ENCODE measurements at regions not wholly inside any gene's neighbourhood (a gene's known extent, or its start where the extent isn't known, plus 50 kb on each side); places are given as distances from the start of the nearest gene placed in this dataset.

- Histone ChIP-seq H3K4me1 (no peaks in the 10 kb centered on the region), H3K4me3 (no peak overlapping the region), H3K36me3 (no peaks in the 10 kb centered on the region), H3K9ac (ENCODE audit: low read depth in 2 of 2, low read length in 2 of 2) (no peak overlapping the region), H3K9me3 (no peaks in the 10 kb centered on the region), H3K27ac (no peak overlapping the region), H3K27me3 (no peaks in the 10 kb centered on the region)
- intact Hi-C loops (cut with DNase I): no loop called here
- no peak for TF ChIP-seq CTCF (IDR thresholded peaks at IDR 0.05)
- DNase-seq: no peak
Observed at GRCh38 chr12:88726806-88727720, 146.8 kb upstream of the KITLG start.

GRCh38 chr12:88725592-88726143, 145.4 kb upstream of the KITLG start:
- no peak for DNase-seq
- Histone ChIP-seq H3K27me3 (no peaks in the 10 kb centered on the region), H3K27ac (no peak overlapping the region), H3K9ac (ENCODE audit: low read depth in 2 of 2, low read length in 2 of 2) (no peak overlapping the region), H3K9me3 (no peaks in the 10 kb centered on the region), H3K4me1 (no peaks in the 10 kb centered on the region), H3K4me3 (no peak overlapping the region), H3K36me3 (no peaks in the 10 kb centered on the region)
- no peak for TF ChIP-seq CTCF (IDR thresholded peaks at IDR 0.05)
- intact Hi-C loops (cut with DNase I): no loop called here

- no peak for DNase-seq
- no peak overlapping the region for H3K27ac ChIP-seq
- H3K36me3 ChIP-seq: no peaks in the 10 kb centered on the region
- no peaks in the 10 kb centered on the region for H3K9me3 ChIP-seq
- no peak overlapping the region for H3K9ac ChIP-seq (ENCODE audit: low read depth in 2 of 2, low read length in 2 of 2)
- H3K4me3 ChIP-seq: no peak overlapping the region
- TF ChIP-seq CTCF (IDR thresholded peaks at IDR 0.05): no peak
- H3K4me1 ChIP-seq: no peaks in the 10 kb centered on the region
- intact Hi-C loops (cut with DNase I): no loop called here
- no peaks in the 10 kb centered on the region for H3K27me3 ChIP-seq
Observed at GRCh38 chr12:88723219-88723618, 142.9 kb upstream of the KITLG start.

- TF ChIP-seq CTCF (IDR thresholded peaks at IDR 0.05): no peak
- intact Hi-C loops (cut with DNase I): no loop called here
Observed at GRCh38 chr12:88720785-88721650, 140.7 kb upstream of the KITLG start.

GRCh38 chr12:88720231-88720630, 140.0 kb upstream of the KITLG start:
- Histone ChIP-seq H3K27ac (no peak overlapping the region), H3K4me3 (no peak overlapping the region), H3K9me3 (no peaks in the 10 kb centered on the region), H3K4me1 (no peaks in the 10 kb centered on the region), H3K9ac (ENCODE audit: low read depth in 2 of 2, low read length in 2 of 2) (no peak overlapping the region), H3K36me3 (no peaks in the 10 kb centered on the region), H3K27me3 (no peaks in the 10 kb centered on the region)
- no peak for TF ChIP-seq CTCF (IDR thresholded peaks at IDR 0.05)
- intact Hi-C loops (cut with DNase I): no loop called here
- DNase-seq: no peak

More at GRCh38 chr12:88720785-88721650, 140.7 kb upstream of the KITLG start:
- DNase-seq: no peak
- Histone ChIP-seq H3K4me1 (no peaks in the 10 kb centered on the region), H3K9me3 (no peaks in the 10 kb centered on the region), H3K27me3 (no peaks in the 10 kb centered on the region), H3K27ac (no peak overlapping the region), H3K4me3 (no peak overlapping the region), H3K9ac (ENCODE audit: low read depth in 2 of 2, low read length in 2 of 2) (no peak overlapping the region), H3K36me3 (no peaks in the 10 kb centered on the region)

Measured in colonic mucosa (tissue), 4 donors.